NB4 (cell line): ENCODE measurements at regions not wholly inside any gene's neighbourhood (a gene's known extent, or its start where the extent isn't known, plus 50 kb on each side); places are given as distances from the start of the nearest gene placed in this dataset.

Source experiments
- MYC ChIP-seq: IDR thresholded peaks from 2 replicates; pipeline ENCODE4 v1.6.1; 2011; ENCODE audit warnings: low read depth, low read length
- TF ChIP-seq, protein P1 (sequence below): IDR thresholded peaks from one replicate; pipeline ENCODE4 v1.5.1; 2012; ENCODE audit warnings: low read depth, low read length

DNA sequence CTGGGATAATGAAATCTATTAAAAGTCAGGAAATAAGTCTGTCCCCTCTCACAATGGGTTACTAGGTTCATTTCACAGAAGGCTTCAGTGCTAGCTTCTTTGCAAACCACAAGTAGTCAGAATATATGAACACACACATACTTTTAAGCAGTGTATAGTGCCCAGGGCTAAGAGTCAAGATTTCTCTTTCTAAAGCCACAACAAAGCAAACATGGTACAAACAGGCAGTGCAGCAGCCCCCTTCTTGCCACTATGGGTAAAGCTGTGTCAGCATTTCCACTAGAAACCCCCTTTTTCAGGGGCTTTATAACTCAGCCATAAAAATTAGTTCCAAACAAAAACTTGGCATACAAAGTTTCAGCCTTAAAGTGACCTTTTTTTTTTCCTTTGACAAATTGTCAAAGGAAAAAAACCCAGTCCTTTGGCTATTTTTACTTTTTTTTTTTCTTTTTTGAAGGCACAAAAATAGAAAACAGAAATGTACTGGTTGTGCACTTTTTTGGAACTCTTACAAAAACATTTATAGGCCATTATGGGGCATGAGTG is 315.4 kb downstream of the LMO4 start:
- TF ChIP-seq, protein P1, sequence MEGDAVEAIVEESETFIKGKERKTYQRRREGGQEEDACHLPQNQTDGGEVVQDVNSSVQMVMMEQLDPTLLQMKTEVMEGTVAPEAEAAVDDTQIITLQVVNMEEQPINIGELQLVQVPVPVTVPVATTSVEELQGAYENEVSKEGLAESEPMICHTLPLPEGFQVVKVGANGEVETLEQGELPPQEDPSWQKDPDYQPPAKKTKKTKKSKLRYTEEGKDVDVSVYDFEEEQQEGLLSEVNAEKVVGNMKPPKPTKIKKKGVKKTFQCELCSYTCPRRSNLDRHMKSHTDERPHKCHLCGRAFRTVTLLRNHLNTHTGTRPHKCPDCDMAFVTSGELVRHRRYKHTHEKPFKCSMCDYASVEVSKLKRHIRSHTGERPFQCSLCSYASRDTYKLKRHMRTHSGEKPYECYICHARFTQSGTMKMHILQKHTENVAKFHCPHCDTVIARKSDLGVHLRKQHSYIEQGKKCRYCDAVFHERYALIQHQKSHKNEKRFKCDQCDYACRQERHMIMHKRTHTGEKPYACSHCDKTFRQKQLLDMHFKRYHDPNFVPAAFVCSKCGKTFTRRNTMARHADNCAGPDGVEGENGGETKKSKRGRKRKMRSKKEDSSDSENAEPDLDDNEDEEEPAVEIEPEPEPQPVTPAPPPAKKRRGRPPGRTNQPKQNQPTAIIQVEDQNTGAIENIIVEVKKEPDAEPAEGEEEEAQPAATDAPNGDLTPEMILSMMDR = no peak
- TF ChIP-seq MYC = no peak
